HFF-Myc (cell line): ENCODE measurements at regions not wholly inside any gene's neighbourhood (a gene's known extent, or its start where the extent isn't known, plus 50 kb on each side); places are given as distances from the start of the nearest gene placed in this dataset.

Experiments used
- DNase-seq: peaks from one replicate; pipeline ENCODE4 v3.0.0-alpha.2; 2011; ENCODE audit warnings: low read depth; ENCODE audit errors: extremely low read depth
- H3K4me3 ChIP-seq: replicated peaks from 2 replicates; pipeline ENCODE4 v1.5.1; 2011; ENCODE audit warnings: low read depth, mild to moderate bottlenecking, control low read depth, low read length
- CTCF ChIP-seq: IDR thresholded peaks from 2 replicates; pipeline ENCODE4 v1.5.1; 2012; ENCODE audit warnings: mild to moderate bottlenecking, low read depth, low read length, control low read depth; ENCODE audit errors: missing control alignments

DNA sequence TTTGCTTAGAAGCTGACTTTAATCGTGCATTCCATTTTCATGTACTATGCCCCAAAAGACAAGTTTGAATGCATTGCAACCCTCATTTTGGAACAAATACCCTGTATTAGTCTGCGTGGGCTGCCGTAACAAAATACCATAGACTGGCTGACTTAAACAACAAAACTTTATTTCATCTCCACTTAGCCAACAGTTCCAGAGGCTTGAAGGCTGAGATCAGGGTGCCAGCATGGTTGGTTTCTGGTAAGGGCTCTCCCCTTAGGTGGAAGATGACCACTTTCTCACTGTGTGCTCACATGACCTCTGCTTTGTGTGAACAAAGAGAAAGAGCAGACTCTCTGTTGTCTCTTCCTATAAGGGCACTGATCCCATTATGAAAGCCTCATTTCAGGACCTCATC is 431.7 kb upstream of the MAP3K7 start:
- no peak overlapping the region for H3K4me3 ChIP-seq
- no peak for TF ChIP-seq CTCF
- no peak for DNase-seq

- H3K4me3 ChIP-seq: no peak overlapping the region
- DNase-seq: no peak
- no peak for TF ChIP-seq CTCF
Observed at GRCh38 chr6:91013511-91013910, 426.6 kb upstream of the MAP3K7 start.

- no peak for TF ChIP-seq CTCF
- DNase-seq: no peak
- H3K4me3 ChIP-seq: no peak overlapping the region
Observed at GRCh38 chr6:90997076-90997475, 410.2 kb upstream of the MAP3K7 start.

- TF ChIP-seq CTCF: no peak
- no peak for DNase-seq
- no peak overlapping the region for H3K4me3 ChIP-seq
Observed at GRCh38 chr6:90993770-90994169, 406.9 kb upstream of the MAP3K7 start.

DNA sequence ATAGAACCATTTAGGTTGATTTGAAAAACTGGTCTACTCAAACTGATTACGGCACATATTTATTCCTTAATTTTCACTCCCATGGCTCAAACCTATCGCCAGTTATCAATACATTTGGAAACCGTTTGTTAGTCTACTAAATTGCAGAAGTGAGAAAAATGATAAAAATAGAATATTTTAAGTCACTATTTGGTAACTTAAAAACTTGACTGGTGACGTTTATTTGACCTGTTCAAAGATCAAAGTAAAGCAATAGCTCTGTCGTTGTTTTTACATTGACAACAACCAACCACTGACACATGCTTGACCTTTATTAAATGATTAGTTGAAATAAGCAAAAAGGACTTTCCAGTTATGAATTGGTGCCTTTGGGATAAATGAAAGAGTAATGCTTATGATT is 402.9 kb upstream of the MAP3K7 start:
- no peak for TF ChIP-seq CTCF
- no peak for DNase-seq
- no peak overlapping the region for H3K4me3 ChIP-seq

- no peak for DNase-seq
- no peak for TF ChIP-seq CTCF
- H3K4me3 ChIP-seq: no peak overlapping the region
Observed at GRCh38 chr6:90984066-90984465, 397.2 kb upstream of the MAP3K7 start.

GRCh38 chr6:90983462-90983861 is 396.6 kb upstream of the MAP3K7 start:
- H3K4me3 ChIP-seq: no peak overlapping the region
- TF ChIP-seq CTCF: no peak
- no peak for DNase-seq
